ENCODE measurements at regions not wholly inside any gene's neighbourhood (a gene's known extent, or its start where the extent isn't known, plus 50 kb on each side); places are given as distances from the start of the nearest gene placed in this dataset.

DNA sequence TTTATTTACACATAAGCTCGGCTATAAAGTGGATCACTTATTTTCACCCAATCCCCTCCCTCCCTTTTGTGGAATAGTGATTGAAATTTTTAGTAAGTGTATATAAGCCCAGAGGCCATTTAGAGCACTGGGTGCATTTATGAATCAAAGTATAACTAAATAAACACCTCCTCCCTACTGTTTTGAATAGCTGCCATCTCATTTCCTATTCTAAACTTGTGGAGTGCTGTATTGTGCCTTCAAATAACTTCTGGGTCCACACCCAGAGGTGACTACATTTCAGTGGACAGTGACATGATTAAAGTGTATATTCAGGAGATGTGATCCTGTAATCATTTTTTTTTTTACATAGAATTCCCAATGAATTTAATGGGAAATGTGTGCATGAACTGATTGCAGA is 104.9 kb downstream of the TEX13C start:
- no peak overlapping the region for H3K4me3 Mint-ChIP-seq
- no peak overlapping the region for H3K27ac Mint-ChIP-seq
- TF ChIP-seq CTCF (IDR thresholded peaks at IDR 0.05), result no peak
- H3K36me3 Mint-ChIP-seq (ENCODE audit: low read depth), result no peaks in the 10 kb centered on the region
- ChIA-PET CTCF (no interaction called here), POLR2A (no interaction called here)
- DNase-seq (no peak), ATAC-seq (ENCODE audit: low read depth) (no peak)
- no peaks in the 10 kb centered on the region for H3K4me1 Mint-ChIP-seq
- H3K9me3 Mint-ChIP-seq, result no peaks in the 10 kb centered on the region
- H3K27me3 Mint-ChIP-seq, result no peaks in the 10 kb centered on the region
- intact Hi-C loops (cut with micrococcal nuclease), result no loop called here

DNA sequence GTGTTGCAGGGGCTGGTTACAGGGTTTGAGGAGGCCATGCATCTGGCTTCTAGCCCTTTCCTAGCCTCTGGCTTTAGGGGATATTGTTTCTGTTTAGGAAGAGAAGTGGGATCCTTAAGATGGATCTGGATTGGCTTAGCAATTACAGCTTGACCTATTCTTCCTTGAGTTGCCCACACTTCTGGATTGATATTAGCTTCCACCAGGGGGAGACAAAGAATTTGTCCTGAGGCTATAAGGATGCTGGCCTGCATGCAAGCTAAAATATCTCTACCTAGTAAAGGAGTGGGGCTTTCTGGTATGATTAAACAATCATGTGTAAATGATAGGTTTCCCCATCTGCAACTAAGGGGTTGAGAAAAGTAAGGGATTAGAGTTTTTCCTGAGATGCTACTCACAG is 117.2 kb downstream of the TEX13C start:
- ChIA-PET POLR2A (no interaction called here), CTCF (no interaction called here)
- Mint-ChIP-seq H3K27me3 (no peaks in the 10 kb centered on the region), H3K4me1 (no peaks in the 10 kb centered on the region), H3K9me3 (no peaks in the 10 kb centered on the region), H3K36me3 (ENCODE audit: low read depth) (no peaks in the 10 kb centered on the region), H3K27ac (no peak overlapping the region), H3K4me3 (no peak overlapping the region)
- no peak for TF ChIP-seq CTCF (IDR thresholded peaks at IDR 0.05)
- intact Hi-C loops (cut with micrococcal nuclease), result no loop called here
- DNase-seq (no peak), ATAC-seq (ENCODE audit: low read depth) (no peak)

- CTCF ChIA-PET, result no interaction called here
Observed at GRCh38 chrX:125439194-125439849, 119.7 kb downstream of the TEX13C start.

DNA sequence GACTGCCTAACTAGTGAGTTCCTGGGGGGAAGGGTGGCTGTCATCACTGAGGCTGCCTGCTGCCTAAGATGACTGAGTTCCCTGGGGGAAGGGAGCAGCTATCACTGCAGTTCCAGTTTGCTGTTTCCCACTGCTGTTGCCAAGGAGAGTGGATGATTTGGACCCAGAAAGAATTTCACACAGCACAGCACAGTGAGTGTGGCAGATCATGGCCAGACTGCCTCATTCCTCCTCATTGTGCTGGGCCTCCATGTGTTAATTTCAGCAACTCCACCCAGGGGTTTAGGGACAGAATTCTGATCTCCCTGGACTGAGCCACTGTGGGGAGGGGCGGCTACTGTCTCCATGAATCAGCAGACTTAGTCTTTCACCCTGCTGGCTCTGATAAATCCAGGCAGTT is 125.0 kb downstream of the TEX13C start:
- ChIA-PET CTCF (no interaction called here), POLR2A (no interaction called here)

More at GRCh38 chrX:125439194-125439849, 119.7 kb downstream of the TEX13C start:
- POLR2A ChIA-PET, result no interaction called here
- Mint-ChIP-seq H3K4me3 (no peak overlapping the region), H3K9me3 (no peaks in the 10 kb centered on the region), H3K27ac (no peak overlapping the region), H3K36me3 (ENCODE audit: low read depth) (no peaks in the 10 kb centered on the region), H3K27me3 (no peaks in the 10 kb centered on the region), H3K4me1 (no peaks in the 10 kb centered on the region)
- no peak for DNase-seq
- ATAC-seq (ENCODE audit: low read depth), result no peak
- intact Hi-C loops (cut with micrococcal nuclease), result no loop called here
- TF ChIP-seq CTCF (IDR thresholded peaks at IDR 0.05), result no peak

GRCh38 chrX:125475482-125475881 is 155.8 kb downstream of the TEX13C start:
- H3K27ac Mint-ChIP-seq, result no peak overlapping the region
- intact Hi-C loops (cut with micrococcal nuclease), result no loop called here
- no peaks in the 10 kb centered on the region for H3K9me3 Mint-ChIP-seq
- no peaks in the 10 kb centered on the region for H3K36me3 Mint-ChIP-seq (ENCODE audit: low read depth)
- no peak for ATAC-seq (ENCODE audit: low read depth)
- ChIA-PET POLR2A (no interaction called here), CTCF (no interaction called here)
- H3K27me3 Mint-ChIP-seq, result no peaks in the 10 kb centered on the region
- H3K4me3 Mint-ChIP-seq, result no peak overlapping the region
- no peak for DNase-seq
- H3K4me1 Mint-ChIP-seq, result no peaks in the 10 kb centered on the region
- no peak for TF ChIP-seq CTCF (IDR thresholded peaks at IDR 0.05)

More for the DNA sequence above, 125.0 kb downstream of the TEX13C start:
- H3K4me1 Mint-ChIP-seq, result no peaks in the 10 kb centered on the region
- H3K36me3 Mint-ChIP-seq (ENCODE audit: low read depth), result no peaks in the 10 kb centered on the region
- no peak for DNase-seq
- peaks cover 6% of the 10 kb centered on the region for H3K9me3 Mint-ChIP-seq
- no peak overlapping the region for H3K27ac Mint-ChIP-seq
- no peak for TF ChIP-seq CTCF (IDR thresholded peaks at IDR 0.05)
- no peak for ATAC-seq (ENCODE audit: low read depth)
- H3K4me3 Mint-ChIP-seq, result no peak overlapping the region
- intact Hi-C loops (cut with micrococcal nuclease), result no loop called here
- no peaks in the 10 kb centered on the region for H3K27me3 Mint-ChIP-seq
